SKM-1 treated with dmso at 0.1 percent for 144 hours (cell line): ENCODE measurements at regions not wholly inside any gene's neighbourhood (a gene's known extent, or its start where the extent isn't known, plus 50 kb on each side); places are given as distances from the start of the nearest gene placed in this dataset.
"Not testable (repeated sequence)": the region's sequence is repeated elsewhere in the genome, so short reads cannot be mapped to it uniquely, and the experiment has no call there.

Experiments used
- DNase-seq: peaks from one replicate; lab custom pipeline; 2025; ENCODE audit not compliant: unreplicated experiment; lab: John Stamatoyannopoulos, UW

GRCh38 chr3:33919312-33920120 is 121.1 kb downstream of the PDCD6IP start:
- no peak for DNase-seq

- no peak for DNase-seq
Measured at GRCh38 chr3:33920511-33920910, 122.1 kb downstream of the PDCD6IP start.

- no peak for DNase-seq
Measured at GRCh38 chr3:33921608-33922007, 123.2 kb downstream of the PDCD6IP start.

GRCh38 chr3:33926998-33927605 is 128.7 kb downstream of the PDCD6IP start:
- DNase-seq, result no peak

GRCh38 chr3:33929813-33930212 is 131.4 kb downstream of the PDCD6IP start:
- DNase-seq, result no peak

GRCh38 chr3:33931512-33931911 is 133.1 kb downstream of the PDCD6IP start:
- no peak for DNase-seq

DNA sequence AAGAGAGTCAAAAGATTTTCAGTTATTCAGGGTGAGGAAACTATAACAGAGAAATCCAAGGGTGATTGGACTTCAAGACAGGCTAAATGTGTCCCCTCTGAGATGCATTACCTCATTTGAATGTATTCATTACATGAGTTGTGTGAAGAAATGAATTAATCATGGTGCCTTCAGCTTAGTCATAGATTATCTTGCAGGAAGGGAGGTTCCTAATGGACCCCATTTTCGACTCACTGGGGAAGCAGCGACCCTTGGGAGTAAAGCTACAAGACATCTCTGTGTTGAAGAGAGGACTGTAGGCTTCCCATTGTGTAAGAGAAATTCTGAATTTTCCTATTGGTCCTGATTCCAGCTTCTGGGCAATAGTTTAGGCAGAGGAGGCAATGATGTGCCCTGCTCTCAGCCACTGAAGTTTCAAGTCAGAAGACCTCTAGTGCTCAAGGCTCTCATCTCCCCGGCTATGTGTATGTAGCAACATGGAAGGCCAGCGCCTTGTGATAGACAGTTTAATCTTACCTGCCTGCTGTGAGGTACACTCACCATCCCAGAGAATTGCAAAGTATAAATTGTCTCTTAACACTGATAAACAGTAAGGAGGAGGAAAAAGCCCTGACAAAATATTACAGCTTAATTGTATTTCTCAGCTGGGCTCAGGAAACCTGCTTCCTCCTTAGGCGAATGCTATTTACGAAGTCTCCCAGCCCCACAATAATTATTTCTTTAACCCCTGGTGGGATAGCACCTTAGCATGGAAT is 133.8 kb downstream of the PDCD6IP start:
- no peak for DNase-seq

DNA sequence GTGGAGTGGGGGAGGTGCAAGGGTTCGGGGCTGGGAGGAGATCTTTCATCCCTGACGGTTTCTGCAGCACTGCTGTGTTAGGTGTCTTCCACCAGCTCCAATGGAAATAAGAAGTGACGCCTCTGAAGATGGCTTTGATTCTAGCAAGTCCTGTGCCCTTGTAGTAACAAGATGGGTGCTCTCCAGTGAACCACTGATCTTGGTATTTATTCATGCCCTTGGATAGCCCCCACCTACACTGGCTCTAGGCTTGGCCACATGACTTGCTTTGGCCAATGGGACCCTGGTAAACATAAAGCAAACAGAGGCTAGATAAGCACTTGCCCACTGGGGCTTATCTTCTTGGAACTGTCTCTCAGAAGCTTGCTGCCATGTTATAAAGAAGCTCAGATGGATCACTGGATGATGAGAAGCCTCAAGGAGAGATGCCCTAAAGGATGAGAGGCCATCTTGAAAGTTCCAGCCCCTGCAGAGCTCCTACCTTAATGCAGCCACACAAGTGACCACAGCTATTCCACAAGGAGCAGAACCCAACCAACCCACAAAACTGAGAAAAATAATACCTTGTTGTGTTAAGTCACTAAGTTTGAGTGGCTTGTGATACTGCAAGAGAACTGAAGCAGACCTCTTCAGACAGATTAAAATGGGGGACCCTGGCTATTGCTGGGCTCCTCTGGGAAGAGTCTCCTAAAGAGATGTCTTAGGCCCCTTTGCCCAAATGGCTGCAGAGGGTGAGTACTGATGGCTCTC is 137.9 kb downstream of the PDCD6IP start:
- no peak for DNase-seq

- DNase-seq, result no peak
Measured at GRCh38 chr3:33936921-33937525, 138.6 kb downstream of the PDCD6IP start.

GRCh38 chr3:33937628-33938027 is 139.2 kb downstream of the PDCD6IP start:
- no peak for DNase-seq

DNA sequence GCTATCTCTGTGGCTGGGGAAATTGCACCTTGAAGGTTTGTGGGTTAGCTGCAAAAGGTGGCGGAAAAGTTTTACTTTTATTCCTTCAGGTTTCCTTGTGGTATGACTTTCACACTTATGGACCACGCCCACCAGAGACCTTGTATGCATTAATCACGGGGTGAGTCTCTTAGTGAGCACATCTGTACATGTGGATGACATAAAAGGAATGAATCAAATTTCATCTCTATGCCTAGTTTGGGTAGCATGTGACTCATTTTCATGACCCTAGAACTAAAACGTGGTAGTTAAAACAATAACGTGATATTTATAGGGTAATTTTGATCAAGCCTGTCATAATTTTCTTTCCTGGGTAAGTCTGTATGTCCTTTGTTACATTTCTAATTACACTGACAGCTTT is 141.7 kb downstream of the PDCD6IP start:
- no peak for DNase-seq

DNA sequence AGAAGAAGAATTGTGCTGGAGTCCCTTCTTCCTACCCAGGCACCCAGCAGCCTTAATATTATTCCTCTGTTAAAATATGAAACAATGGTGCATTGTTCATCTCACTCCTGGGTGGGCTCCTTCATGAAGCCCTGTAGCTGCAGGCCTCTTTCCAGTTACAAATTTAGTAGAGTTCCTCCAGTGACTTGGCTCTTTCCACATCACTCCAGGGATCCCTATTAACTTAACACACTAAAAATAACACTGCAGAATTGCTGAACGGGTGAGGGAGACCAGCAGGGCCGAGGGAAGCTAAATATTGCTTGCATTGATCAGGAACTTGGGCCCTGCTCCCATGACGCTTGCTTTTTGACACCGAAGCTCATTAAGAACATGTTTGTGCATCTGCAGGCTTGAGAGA is 142.3 kb downstream of the PDCD6IP start:
- no peak for DNase-seq

GRCh38 chr3:33941804-33942203 is 143.4 kb downstream of the PDCD6IP start:
- no peak for DNase-seq

DNA sequence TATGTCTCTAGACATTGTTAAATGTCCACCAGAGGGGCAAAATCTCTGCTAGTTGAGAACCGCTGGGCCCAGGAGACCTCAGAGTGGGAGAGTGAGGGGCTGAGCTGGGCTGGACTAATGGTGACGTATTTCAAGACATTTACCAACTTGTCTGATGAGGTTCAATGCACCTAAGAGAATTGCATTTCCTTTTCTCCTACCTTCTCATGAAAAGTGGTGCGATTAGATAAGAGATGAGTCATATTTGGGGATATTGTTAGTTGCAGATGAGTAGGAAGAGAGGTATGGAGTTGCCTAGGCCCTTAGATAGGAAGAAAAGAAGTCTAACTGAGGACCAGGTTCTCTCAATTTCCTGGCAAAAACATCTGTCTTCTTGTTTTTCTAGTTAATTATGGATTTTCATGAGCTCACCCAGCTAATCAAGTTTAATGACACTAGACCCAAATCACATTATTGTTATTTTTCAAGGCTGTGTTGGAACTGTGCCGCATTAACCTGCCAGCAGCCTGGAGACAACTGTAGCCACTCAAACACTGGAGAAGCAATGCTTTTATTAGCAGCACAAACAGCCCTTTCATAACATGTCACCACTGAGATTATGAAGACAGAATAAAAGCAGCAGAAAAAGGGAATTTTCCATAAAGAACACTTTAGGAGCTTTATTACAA is 144.2 kb downstream of the PDCD6IP start:
- no peak for DNase-seq

DNA sequence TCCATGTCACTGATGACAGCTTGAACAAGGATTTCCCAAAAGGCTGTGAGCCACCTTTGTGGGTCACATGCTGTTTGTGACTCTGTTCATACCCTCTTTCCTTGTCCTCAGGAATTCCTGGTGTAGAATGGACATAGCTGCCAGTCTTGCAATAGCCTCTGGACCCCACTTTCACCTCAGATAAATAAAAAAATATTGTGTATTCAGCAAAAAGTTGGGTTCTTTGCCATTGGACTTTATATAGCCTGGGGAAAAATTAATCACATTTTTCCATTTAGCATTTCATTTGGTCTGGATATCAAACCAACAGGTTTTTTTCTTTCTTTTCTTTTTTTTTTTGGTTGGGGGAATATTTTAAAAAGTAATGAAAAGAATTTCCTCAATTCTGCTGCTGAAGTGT is 144.8 kb downstream of the PDCD6IP start:
- DNase-seq, result no peak

GRCh38 chr3:33946612-33947011 is 148.2 kb downstream of the PDCD6IP start:
- not testable (repeated sequence) for DNase-seq

GRCh38 chr3:33947272-33948195 is 149.1 kb downstream of the PDCD6IP start:
- no peak for DNase-seq

- DNase-seq, result no peak
Measured at GRCh38 chr3:33949074-33949473, 150.6 kb downstream of the PDCD6IP start.

GRCh38 chr3:33954956-33955355 is 156.5 kb downstream of the PDCD6IP start:
- no peak for DNase-seq
